OCI-LY1 (cell line): ENCODE measurements at regions not wholly inside any gene's neighbourhood (a gene's known extent, or its start where the extent isn't known, plus 50 kb on each side); places are given as distances from the start of the nearest gene placed in this dataset.
"Not testable (repeated sequence)": the region's sequence is repeated elsewhere in the genome, so short reads cannot be mapped to it uniquely, and the experiment has no call there.

Experiments used
- H2AFZ ChIP-seq: fragments of 200-600 bp; sonication (generic), shearing (Covaris generic); 2 replicates; pipeline ENCODE4 v1.6.0; 2014; ENCODE audit warnings: antibody characterized with exemption, mild to moderate bottlenecking, low read length
- H3F3A ChIP-seq: fragments of 200-600 bp; sonication (generic), shearing (Covaris generic); 2 replicates; pipeline ENCODE4 v1.6.0; 2014; ENCODE audit warnings: mild to moderate bottlenecking, antibody characterized with exemption, low read length, moderate library complexity; ENCODE audit not compliant: insufficient read depth
- H3K27ac ChIP-seq: fragments of 200-600 bp; sonication (generic); 2 replicates; pipeline ENCODE4 v1.5.1; 2014; ENCODE audit warnings: low read length, mixed run types, mild to moderate bottlenecking, low read depth; ENCODE audit not compliant: poor library complexity, severe bottlenecking
- H3K27me3 ChIP-seq: fragments of 200-600 bp; sonication (generic); 2 replicates; pipeline ENCODE4 v1.6.0; 2014; ENCODE audit warnings: antibody characterized with exemption, mild to moderate bottlenecking, low read length, moderate library complexity; ENCODE audit not compliant: insufficient read depth
- H3K36me3 ChIP-seq: fragments of 200-600 bp; sonication (generic); 2 replicates; pipeline ENCODE4 v1.6.1; 2014; ENCODE audit warnings: mild to moderate bottlenecking, antibody characterized with exemption, low read length, moderate library complexity, mixed read lengths; ENCODE audit not compliant: insufficient read depth
- H3K4me1 ChIP-seq: fragments of 200-600 bp; sonication (generic); 2 replicates; pipeline ENCODE4 v1.5.1; 2014; ENCODE audit warnings: mild to moderate bottlenecking, low read length, moderate library complexity; ENCODE audit not compliant: insufficient read depth, severe bottlenecking
- H3K4me2 ChIP-seq: fragments of 200-600 bp; sonication (generic), shearing (Covaris generic); 2 replicates; pipeline ENCODE4 v1.6.1; 2014; ENCODE audit warnings: low read length
- H3K4me3 ChIP-seq: fragments of 200-600 bp; sonication (generic); 2 replicates; pipeline ENCODE4 v1.5.1; 2014; ENCODE audit warnings: low read length, low read depth, mild to moderate bottlenecking, mixed read lengths; ENCODE audit not compliant: poor library complexity, severe bottlenecking
- H3K79me2 ChIP-seq: fragments of 200-600 bp; shearing (Covaris generic); 2 replicates; pipeline ENCODE4 v1.6.1; 2016; ENCODE audit warnings: mixed run types, low read length, mixed read lengths; ENCODE audit not compliant: insufficient read depth
- H3K9ac ChIP-seq: fragments of 200-600 bp; sonication (generic), shearing (Covaris generic); 2 replicates; pipeline ENCODE4 v1.6.1; 2014; ENCODE audit warnings: mild to moderate bottlenecking, low read length, mixed read lengths
- H3K9me2 ChIP-seq: fragments of 200-600 bp; sonication (generic), shearing (Covaris generic); 2 replicates; pipeline ENCODE4 v1.6.1; 2014; ENCODE audit warnings: low read depth, mild to moderate bottlenecking, low read length, mixed read lengths
- H3K9me3 ChIP-seq: fragments of 200-600 bp; shearing (Covaris generic); 2 replicates; pipeline ENCODE4 v1.6.1; 2014; ENCODE audit warnings: low read length, mixed read lengths
- H4K20me1 ChIP-seq: fragments of 200-600 bp; sonication (generic), shearing (Covaris generic); 2 replicates; pipeline ENCODE4 v1.6.0; 2016; ENCODE audit warnings: mild to moderate bottlenecking, low read length; ENCODE audit not compliant: insufficient read depth
- EZH2 ChIP-seq: fragments of 200-600 bp; sonication (generic), shearing (Covaris generic); IDR thresholded peaks from 2 replicates; pipeline ENCODE4 v1.8.0; 2017; ENCODE audit warnings: borderline replicate concordance, mixed run types, mild to moderate bottlenecking, antibody characterized with exemption, low read length, moderate library complexity, mixed read lengths
- TF ChIP-seq, protein P1 (sequence below): fragments of 200-600 bp; sonication (generic), shearing (Covaris generic); IDR thresholded peaks from 2 replicates; pipeline ENCODE4 v1.5.1; 2017; ENCODE audit warnings: mild to moderate bottlenecking, antibody characterized with exemption, low read length, moderate library complexity, mixed read lengths

DNA sequence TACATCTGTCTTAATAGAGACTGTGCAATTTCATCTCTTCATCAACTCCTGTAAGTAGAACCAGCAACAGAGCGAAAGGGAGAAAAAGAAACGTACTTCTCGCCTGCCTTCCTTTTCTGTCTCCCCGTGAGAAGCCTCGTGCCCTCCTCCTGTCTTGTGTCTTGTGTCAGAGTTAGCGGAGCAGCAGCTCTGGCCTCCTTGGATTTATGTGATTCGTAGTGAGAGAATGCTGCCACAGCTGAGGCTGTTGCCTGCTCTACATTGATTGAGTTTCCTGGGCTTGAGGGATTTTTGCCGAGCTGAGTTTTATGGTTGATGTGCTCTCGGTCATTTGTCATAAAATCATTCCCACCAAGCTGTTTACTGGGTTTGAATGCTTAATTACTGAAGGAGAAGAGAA, 579.1 kb upstream of the RBFOX1 start:
- no peaks in the 10 kb centered on the region for H3K79me2 ChIP-seq
- no peak overlapping the region for H3K4me3 ChIP-seq
- H3K4me1 ChIP-seq, result no peaks in the 10 kb centered on the region
- TF ChIP-seq, protein P1, sequence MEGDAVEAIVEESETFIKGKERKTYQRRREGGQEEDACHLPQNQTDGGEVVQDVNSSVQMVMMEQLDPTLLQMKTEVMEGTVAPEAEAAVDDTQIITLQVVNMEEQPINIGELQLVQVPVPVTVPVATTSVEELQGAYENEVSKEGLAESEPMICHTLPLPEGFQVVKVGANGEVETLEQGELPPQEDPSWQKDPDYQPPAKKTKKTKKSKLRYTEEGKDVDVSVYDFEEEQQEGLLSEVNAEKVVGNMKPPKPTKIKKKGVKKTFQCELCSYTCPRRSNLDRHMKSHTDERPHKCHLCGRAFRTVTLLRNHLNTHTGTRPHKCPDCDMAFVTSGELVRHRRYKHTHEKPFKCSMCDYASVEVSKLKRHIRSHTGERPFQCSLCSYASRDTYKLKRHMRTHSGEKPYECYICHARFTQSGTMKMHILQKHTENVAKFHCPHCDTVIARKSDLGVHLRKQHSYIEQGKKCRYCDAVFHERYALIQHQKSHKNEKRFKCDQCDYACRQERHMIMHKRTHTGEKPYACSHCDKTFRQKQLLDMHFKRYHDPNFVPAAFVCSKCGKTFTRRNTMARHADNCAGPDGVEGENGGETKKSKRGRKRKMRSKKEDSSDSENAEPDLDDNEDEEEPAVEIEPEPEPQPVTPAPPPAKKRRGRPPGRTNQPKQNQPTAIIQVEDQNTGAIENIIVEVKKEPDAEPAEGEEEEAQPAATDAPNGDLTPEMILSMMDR, result no peak
- H3K9me2 ChIP-seq, result no peaks in the 10 kb centered on the region
- no peak overlapping the region for H3K27ac ChIP-seq
- no peak overlapping the region for H2AFZ ChIP-seq
- H3K36me3 ChIP-seq, result no peaks in the 10 kb centered on the region
- H3K4me2 ChIP-seq, result no peak overlapping the region
- H4K20me1 ChIP-seq, result no peaks in the 10 kb centered on the region
- H3K9ac ChIP-seq, result no peak overlapping the region
- H3K27me3 ChIP-seq, result no peaks in the 10 kb centered on the region
- no peaks in the 10 kb centered on the region for H3F3A ChIP-seq
- no peaks in the 10 kb centered on the region for H3K9me3 ChIP-seq

DNA sequence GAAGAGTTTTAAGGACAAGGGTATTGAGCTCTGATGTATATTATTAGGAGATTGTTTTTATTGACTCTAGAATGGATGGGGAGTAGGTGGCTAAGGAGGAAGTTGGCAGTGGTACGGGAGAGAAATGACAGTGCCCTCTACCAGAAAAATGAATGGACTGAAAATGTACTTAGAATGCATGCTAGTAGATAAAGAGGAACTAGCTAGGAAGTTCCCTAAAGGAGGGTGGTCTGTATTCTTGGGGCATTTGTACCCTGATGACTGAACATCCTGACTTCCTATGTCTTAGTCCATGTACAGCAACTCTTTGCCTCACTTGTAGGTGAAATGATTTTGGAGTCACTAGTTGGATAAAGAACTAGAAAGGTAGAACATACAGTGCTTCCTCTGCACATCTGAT, 581.5 kb upstream of the RBFOX1 start:
- H3K4me1 ChIP-seq, result no peaks in the 10 kb centered on the region
- no peak overlapping the region for H3K27ac ChIP-seq
- no peak overlapping the region for H3K4me3 ChIP-seq
- no peak overlapping the region for H3K9ac ChIP-seq
- no peak overlapping the region for H3K4me2 ChIP-seq
- no peaks in the 10 kb centered on the region for H3K9me3 ChIP-seq
- no peaks in the 10 kb centered on the region for H3K27me3 ChIP-seq
- TF ChIP-seq, protein P1, result no peak
- no peak for TF ChIP-seq EZH2
- H3K36me3 ChIP-seq, result no peaks in the 10 kb centered on the region
- H2AFZ ChIP-seq, result no peak overlapping the region
- H3K79me2 ChIP-seq, result no peaks in the 10 kb centered on the region
- H3F3A ChIP-seq, result no peaks in the 10 kb centered on the region
- no peaks in the 10 kb centered on the region for H3K9me2 ChIP-seq
- H4K20me1 ChIP-seq, result no peaks in the 10 kb centered on the region

DNA sequence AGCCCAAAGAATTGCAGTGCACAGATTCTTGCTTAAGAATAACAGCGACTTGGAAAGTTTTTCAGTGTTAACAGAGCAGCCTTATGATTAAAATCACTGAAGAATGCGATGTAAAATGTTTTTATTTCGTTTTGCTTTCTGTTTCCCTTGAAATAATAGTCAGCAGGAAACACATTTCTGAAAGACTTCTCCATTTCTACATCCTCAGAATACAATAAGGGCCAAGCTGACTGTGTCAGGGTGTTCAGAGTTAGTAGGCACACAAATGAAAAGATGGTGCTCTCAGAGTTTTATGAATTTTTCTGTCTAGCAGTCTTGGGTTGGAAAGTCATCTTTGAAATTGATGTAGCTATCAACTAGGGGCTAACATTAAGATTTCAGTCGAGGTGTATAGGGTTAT, 582.9 kb upstream of the RBFOX1 start:
- H3K4me1 ChIP-seq, result no peaks in the 10 kb centered on the region
- no peak overlapping the region for H3K4me2 ChIP-seq
- no peaks in the 10 kb centered on the region for H3K79me2 ChIP-seq
- no peaks in the 10 kb centered on the region for H4K20me1 ChIP-seq
- H3K9ac ChIP-seq, result no peak overlapping the region
- no peaks in the 10 kb centered on the region for H3K9me2 ChIP-seq
- H3K27ac ChIP-seq, result no peak overlapping the region
- no peaks in the 10 kb centered on the region for H3K9me3 ChIP-seq
- no peak overlapping the region for H2AFZ ChIP-seq
- H3F3A ChIP-seq, result no peaks in the 10 kb centered on the region
- H3K27me3 ChIP-seq, result no peaks in the 10 kb centered on the region
- H3K4me3 ChIP-seq, result no peak overlapping the region
- H3K36me3 ChIP-seq, result no peaks in the 10 kb centered on the region
- TF ChIP-seq EZH2, result no peak
- TF ChIP-seq, protein P1, result no peak

DNA sequence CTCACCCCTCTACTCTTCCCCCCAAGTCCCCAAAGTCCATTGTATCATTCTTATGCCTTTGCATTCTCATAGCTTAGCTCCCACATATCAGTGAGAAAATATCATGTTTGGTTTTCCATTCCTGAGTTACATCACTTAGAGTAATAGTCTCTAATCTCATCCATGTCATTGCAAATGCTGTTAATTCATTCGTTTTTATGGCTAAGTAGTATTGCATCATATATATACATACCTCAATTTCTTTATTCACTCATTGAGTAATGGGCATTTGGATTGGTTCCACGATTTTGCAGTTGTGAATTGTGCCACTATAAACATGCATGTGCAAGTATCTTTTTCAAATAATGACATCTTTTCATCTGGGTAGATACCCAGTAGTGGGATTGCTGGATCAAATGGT, 596.3 kb upstream of the RBFOX1 start:
- not testable (repeated sequence) for H3K27ac ChIP-seq, H3K79me2 ChIP-seq, H4K20me1 ChIP-seq, H3K9ac ChIP-seq, H3K4me1 ChIP-seq, H3K4me3 ChIP-seq, H3K9me2 ChIP-seq, H2AFZ ChIP-seq, H3K4me2 ChIP-seq, H3K9me3 ChIP-seq, H3F3A ChIP-seq, H3K27me3 ChIP-seq, H3K36me3 ChIP-seq
